GM10266 (cell line): ENCODE measurements at regions not wholly inside any gene's neighbourhood (a gene's known extent, or its start where the extent isn't known, plus 50 kb on each side); places are given as distances from the start of the nearest gene placed in this dataset.

ENCODE experiments used
- DNase-seq: peaks from one replicate; pipeline ENCODE4 v3.0.0; 2012; ENCODE audit errors: extremely low spot score
- TF ChIP-seq, protein P1 (sequence below): IDR thresholded peaks from 2 replicates; pipeline ENCODE4 v1.5.1; 2012; ENCODE audit warnings: mild to moderate bottlenecking, low read depth; ENCODE audit not compliant: control insufficient read depth, insufficient read depth; ENCODE audit errors: missing control alignments

DNA sequence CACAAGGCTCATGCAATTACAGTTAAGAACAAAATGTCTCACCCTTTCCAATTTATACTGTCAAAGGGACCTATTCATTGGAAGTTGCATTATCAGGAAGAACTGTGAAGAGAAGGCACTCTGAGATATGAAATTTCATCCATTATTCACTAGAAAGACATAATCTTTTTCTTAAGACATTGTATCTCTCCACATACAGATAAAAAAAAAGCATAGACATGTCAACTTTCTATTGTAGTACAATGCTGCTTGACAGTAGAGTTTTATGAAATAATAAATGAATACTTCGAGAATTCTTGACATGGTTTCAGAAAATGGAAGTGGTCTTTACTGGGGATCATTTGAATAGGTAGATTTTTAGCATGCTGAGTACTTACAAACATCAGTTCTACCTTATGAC lies 545.0 kb downstream of the TMA16 start:
- TF ChIP-seq, protein P1, sequence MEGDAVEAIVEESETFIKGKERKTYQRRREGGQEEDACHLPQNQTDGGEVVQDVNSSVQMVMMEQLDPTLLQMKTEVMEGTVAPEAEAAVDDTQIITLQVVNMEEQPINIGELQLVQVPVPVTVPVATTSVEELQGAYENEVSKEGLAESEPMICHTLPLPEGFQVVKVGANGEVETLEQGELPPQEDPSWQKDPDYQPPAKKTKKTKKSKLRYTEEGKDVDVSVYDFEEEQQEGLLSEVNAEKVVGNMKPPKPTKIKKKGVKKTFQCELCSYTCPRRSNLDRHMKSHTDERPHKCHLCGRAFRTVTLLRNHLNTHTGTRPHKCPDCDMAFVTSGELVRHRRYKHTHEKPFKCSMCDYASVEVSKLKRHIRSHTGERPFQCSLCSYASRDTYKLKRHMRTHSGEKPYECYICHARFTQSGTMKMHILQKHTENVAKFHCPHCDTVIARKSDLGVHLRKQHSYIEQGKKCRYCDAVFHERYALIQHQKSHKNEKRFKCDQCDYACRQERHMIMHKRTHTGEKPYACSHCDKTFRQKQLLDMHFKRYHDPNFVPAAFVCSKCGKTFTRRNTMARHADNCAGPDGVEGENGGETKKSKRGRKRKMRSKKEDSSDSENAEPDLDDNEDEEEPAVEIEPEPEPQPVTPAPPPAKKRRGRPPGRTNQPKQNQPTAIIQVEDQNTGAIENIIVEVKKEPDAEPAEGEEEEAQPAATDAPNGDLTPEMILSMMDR, result no peak
- DNase-seq, result no peak

DNA sequence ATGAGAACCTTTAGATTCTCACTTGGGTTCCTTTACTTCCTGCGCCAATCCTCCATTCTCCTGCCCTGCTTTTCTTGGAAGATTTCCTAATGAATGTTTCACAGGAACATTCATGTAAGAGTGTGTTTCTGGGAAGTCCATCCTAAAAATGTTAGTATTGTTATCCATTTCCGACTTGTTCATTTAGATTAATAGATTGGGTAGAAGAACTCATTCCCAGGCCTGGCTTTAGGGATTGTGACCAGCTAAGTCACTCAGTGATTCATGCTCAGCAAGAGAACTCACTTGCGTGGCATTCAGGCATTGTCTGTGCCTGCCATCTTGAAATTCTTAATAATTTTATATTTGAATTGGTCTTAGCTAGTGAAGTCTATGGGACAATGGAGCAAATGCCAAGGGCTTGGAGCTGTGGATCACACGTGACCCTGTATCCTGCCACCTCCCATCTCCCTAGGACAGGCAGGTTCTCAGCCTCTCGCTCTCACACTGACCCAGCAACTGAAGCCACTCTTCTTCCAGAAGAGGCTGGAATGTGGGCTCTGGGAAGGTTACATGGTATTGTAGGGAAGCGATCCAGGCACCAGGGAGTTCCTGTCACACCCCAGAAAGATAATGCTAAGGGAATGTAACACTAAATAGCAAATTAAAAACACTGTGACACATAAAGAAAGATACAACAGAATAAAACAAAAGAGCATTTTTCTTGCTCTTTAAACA lies 562.1 kb downstream of the TMA16 start:
- DNase-seq, result no peak
- TF ChIP-seq, protein P1, result no peak

DNA sequence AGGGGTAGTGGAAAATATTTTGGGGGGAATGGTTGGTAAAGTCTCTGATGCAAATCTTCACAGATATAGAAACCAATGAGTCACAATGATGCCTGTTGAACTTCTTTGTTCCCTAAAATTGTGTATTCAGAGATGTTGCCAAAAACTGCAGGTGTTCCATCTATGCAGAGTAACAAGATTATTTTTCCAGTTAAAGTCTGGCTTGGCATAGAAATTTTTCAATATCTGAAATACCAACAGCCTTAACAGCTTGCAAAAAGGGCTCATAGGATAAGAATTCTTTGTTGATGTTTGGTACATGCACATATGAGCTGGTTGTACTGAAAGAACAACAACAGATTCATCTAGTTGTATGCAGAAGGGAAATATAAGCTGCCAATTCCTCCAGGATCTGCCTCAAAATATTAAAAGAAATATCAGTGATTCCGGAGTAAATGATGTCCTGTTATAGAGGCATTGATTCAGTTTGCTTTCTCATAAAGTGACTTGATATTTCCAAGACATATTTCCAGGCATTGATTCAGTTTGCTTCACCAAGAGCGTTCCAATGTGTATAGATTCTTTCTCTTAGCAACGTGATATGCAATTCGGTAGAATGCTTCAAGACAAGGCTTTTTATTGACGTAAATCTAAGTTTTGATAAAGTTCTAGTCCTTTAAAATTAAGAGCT lies 564.4 kb downstream of the TMA16 start:
- TF ChIP-seq, protein P1, result no peak
- DNase-seq, result no peak

DNA sequence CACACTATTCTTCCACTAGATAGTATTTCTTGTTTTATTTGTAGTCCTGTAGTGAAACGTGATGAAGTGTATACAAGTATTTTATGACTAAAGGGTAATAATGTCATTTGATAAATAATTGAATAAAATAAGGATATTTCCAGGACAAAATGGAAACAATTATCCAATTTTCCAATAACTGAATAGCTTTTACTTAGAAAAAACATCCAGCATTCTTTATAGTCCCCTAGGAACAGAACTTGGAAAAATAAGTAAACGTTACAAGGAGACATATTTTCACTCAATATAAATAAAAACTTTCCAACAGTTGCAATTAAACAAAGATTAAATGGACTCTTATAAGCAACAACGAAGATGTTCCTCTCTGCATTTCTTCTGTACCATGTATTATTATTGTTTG lies 566.0 kb downstream of the TMA16 start:
- TF ChIP-seq, protein P1, result no peak
- DNase-seq, result no peak

DNA sequence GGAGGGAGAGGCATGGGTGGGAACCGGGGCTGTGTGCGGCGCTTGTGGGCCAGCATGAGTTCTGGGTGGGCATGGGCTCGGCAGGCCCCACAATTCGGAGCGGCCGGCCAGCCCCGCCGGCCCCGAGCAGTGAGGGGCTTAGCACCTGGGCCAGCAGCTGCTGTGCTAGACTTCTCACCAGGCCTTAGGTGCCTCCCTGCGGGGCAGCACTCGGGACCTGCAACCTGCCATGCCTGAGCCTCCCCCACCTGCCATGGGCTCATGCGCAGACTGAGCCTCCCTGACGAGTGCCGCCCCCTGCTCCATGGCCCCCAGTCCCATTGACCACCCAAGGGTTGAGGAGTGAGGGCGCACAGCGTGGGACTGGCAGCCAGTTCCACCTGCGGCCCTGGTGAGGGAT lies 573.9 kb downstream of the TMA16 start:
- DNase-seq, result no peak

DNA sequence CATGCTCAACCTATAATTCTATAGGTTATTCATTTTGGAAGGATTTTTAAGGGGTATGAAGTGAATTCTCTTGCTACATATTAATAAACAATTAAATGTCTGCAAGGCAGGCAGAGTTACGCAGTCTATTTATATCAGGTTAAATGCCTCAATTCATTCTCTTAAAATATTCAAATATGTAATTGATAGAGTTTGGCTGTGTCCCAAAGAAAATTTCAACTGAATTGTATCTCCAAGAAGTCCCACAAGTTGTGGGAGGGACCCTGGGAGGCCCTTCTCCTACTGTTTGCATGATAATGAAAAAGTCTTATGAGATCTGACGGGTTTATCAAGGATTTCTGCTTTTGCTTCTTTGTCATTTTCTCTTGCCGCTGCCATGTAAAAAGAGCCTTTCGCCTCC lies 576.1 kb downstream of the TMA16 start:
- no peak for DNase-seq
- TF ChIP-seq, protein P1, result no peak

More for the DNA sequence above, 573.9 kb downstream of the TMA16 start:
- TF ChIP-seq, protein P1, result no peak

DNA sequence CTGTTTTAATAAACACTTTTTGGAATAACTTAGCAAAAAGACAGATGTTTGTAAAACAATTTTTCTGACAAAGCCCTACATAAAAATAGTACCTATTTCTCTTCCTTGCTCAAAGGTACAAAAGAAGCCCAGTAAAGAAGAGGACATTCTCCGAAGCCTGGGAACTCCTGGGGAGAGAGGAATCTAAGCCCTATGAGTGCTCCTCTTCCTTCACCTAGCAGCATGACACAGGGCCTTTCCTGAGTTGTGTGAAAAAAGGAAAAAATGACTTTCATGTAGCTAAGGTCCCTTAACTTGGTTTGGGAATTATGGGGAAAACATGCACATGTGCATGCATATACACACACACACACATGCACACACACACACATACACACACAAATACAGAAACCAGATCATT lies 586.9 kb downstream of the TMA16 start:
- no peak for DNase-seq
- TF ChIP-seq, protein P1, result no peak
